ENCODE measurements at regions not wholly inside any gene's neighbourhood (a gene's known extent, or its start where the extent isn't known, plus 50 kb on each side); places are given as distances from the start of the nearest gene placed in this dataset.

- TF ChIP-seq, protein P1, sequence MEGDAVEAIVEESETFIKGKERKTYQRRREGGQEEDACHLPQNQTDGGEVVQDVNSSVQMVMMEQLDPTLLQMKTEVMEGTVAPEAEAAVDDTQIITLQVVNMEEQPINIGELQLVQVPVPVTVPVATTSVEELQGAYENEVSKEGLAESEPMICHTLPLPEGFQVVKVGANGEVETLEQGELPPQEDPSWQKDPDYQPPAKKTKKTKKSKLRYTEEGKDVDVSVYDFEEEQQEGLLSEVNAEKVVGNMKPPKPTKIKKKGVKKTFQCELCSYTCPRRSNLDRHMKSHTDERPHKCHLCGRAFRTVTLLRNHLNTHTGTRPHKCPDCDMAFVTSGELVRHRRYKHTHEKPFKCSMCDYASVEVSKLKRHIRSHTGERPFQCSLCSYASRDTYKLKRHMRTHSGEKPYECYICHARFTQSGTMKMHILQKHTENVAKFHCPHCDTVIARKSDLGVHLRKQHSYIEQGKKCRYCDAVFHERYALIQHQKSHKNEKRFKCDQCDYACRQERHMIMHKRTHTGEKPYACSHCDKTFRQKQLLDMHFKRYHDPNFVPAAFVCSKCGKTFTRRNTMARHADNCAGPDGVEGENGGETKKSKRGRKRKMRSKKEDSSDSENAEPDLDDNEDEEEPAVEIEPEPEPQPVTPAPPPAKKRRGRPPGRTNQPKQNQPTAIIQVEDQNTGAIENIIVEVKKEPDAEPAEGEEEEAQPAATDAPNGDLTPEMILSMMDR (IDR thresholded peaks at IDR 0.05), result no peak
- H3K36me3 ChIP-seq (ENCODE audit: low read depth), result no peaks in the 10 kb centered on the region
- H3K4me3 ChIP-seq, result no peak overlapping the region
- no peaks in the 10 kb centered on the region for H3K9me3 ChIP-seq
- ATAC-seq, result no peak
- no peak for DNase-seq
- intact Hi-C loops (cut with DNase I, micrococcal nuclease), result no loop called here
- H3K4me1 ChIP-seq (ENCODE audit: low read depth), result no peaks in the 10 kb centered on the region
Observed at GRCh38 chr10:10794046-10794445, 223.6 kb upstream of the CELF2 start.

- Histone ChIP-seq H3K9me3 (no peaks in the 10 kb centered on the region), H3K4me3 (no peak overlapping the region), H3K36me3 (ENCODE audit: low read depth) (no peaks in the 10 kb centered on the region), H3K4me1 (ENCODE audit: low read depth) (no peaks in the 10 kb centered on the region)
- TF ChIP-seq, protein P1 (IDR thresholded peaks at IDR 0.05), result no peak
- intact Hi-C loops (cut with DNase I, micrococcal nuclease), result no loop called here
- ATAC-seq (peak; percentile 38), DNase-seq (peak in 1 of 3 donors; percentile 10)
Observed at GRCh38 chr10:10794791-10795191, 222.9 kb upstream of the CELF2 start.

GRCh38 chr10:10796061-10796773 is 221.5 kb upstream of the CELF2 start:
- TF ChIP-seq, protein P1 (IDR thresholded peaks at IDR 0.05), result no peak
- ATAC-seq (no peak), DNase-seq (no peak)
- H3K4me1 ChIP-seq (ENCODE audit: low read depth), result no peaks in the 10 kb centered on the region
- intact Hi-C loops (cut with DNase I, micrococcal nuclease), result no loop called here
- H3K36me3 ChIP-seq (ENCODE audit: low read depth), result no peaks in the 10 kb centered on the region
- no peaks in the 10 kb centered on the region for H3K9me3 ChIP-seq
- H3K4me3 ChIP-seq, result no peak overlapping the region

DNA sequence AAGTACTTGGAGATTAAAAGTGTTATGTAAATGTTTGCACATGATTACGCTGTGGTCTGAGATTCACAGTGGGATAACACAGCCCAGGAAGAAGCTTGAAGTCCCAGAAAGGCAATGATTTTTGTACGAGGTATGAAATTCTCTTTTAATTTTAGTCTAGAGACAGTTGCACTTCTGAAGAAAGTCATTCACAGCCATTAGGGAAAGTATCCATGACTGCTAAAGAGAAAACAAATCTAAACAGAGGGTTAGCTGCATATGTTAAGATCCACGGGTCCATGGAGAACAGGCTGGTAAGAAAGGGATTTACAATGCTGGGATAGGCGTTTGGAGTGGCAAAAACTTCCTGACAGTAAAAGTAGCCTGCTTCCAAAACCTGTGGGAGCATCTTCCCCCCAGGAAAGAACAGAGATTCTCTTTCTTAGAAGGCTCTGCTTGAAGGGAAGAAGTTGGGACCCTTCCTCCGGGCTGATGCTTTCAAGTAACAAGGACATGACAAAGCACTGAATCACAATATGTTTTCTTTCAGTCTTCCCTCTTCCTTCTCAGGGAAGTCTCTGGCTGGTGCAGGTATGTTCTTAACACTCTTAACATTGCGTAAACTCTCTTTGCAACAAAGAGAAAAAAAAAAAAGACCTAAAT is 220.8 kb upstream of the CELF2 start:
- intact Hi-C loops (cut with DNase I, micrococcal nuclease), result no loop called here
- Histone ChIP-seq H3K4me1 (ENCODE audit: low read depth) (no peaks in the 10 kb centered on the region), H3K36me3 (ENCODE audit: low read depth) (no peaks in the 10 kb centered on the region), H3K9me3 (no peaks in the 10 kb centered on the region), H3K4me3 (no peak overlapping the region)
- ATAC-seq (no peak), DNase-seq (no peak)
- TF ChIP-seq, protein P1 (IDR thresholded peaks at IDR 0.05), result no peak

DNA sequence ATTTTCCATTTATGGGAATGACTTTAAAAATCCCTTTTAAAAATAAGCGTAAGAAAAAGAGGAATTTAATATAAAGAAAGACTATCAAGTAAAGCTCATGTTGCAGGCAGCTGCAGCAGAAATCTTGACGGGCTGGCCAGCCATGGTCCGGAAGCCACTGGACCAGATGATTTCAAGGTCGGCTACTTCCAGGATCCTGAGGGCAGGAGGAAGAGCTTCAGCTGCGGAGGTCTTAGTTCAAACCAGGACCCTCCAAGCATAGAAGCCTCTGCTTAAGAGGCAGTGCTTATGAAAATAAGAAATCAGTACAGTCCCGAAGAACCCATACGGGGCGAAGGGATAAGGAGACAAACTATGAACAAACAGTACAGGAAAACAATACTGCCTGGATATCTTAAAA is 220.2 kb upstream of the CELF2 start:
- DNase-seq (no peak), ATAC-seq (no peak)
- Histone ChIP-seq H3K36me3 (ENCODE audit: low read depth) (no peaks in the 10 kb centered on the region), H3K4me3 (no peak overlapping the region), H3K4me1 (ENCODE audit: low read depth) (no peaks in the 10 kb centered on the region), H3K9me3 (no peaks in the 10 kb centered on the region)
- intact Hi-C loops (cut with DNase I, micrococcal nuclease), result no loop called here
- TF ChIP-seq, protein P1 (IDR thresholded peaks at IDR 0.05), result no peak

Data from mucosa of descending colon (tissue), 3 donors.